ENCODE measurements at regions not wholly inside any gene's neighbourhood (a gene's known extent, or its start where the extent isn't known, plus 50 kb on each side); places are given as distances from the start of the nearest gene placed in this dataset.

DNA sequence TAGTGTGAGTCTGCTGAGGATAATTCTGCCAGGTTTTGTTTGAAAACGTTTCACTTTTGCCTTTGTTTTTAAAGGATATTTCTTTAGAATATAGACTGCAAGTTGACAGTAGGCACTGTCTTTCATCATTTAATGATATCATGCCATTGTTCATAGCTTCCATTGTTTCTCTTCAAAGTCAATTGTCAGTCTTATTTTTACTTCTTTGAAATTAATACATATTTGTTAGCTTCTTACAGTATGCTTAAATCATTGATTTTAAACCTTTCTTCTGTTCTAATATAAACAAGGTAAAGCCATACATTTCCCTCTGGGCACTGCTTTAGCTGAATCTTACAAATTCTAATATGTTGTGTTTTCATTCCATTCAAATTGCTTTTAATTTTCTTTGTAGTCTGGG lies 62.3 kb upstream of the PARVA start:
- Histone ChIP-seq H2AK5ac (ENCODE audit: insufficient read length, low read length) (no peak overlapping the region), H3T11ph (ENCODE audit: low read length) (no peak overlapping the region), H3K14ac (ENCODE audit: insufficient read depth, low read length) (no peak overlapping the region), H3K18ac (ENCODE audit: insufficient read length, low read depth, low read length) (no peak overlapping the region), H3K23ac (ENCODE audit: insufficient read length, low read depth, low read length) (no peak overlapping the region), H3K27me3 (ENCODE audit: insufficient read depth, low read length) (0 out of 2 replicates have a peak, but pooled peaks cover 2% of the 10 kb centered on the region), H4K91ac (ENCODE audit: insufficient read length, low read depth, low read length) (no peak overlapping the region), H3K56ac (ENCODE audit: insufficient read length, low read depth, low read length) (no peak overlapping the region), H3K23me2 (ENCODE audit: insufficient read length, low read depth, low read length, poor library complexity, severe bottlenecking) (no peaks in the 10 kb centered on the region), H4K5ac (ENCODE audit: insufficient read length, low read depth, low read length) (no peak overlapping the region), H2BK20ac (ENCODE audit: low read depth, low read length, poor library complexity, severe bottlenecking) (no peak overlapping the region), H2BK5ac (ENCODE audit: insufficient read length, low read length) (no peak overlapping the region), H2AFZ (ENCODE audit: low read length) (no peak overlapping the region), H2BK120ac (ENCODE audit: low read depth, low read length, poor library complexity, severe bottlenecking) (no peak overlapping the region), H4K20me1 (ENCODE audit: control insufficient read depth, insufficient read depth, insufficient read length) (no peaks in the 10 kb centered on the region), H3K79me2 (ENCODE audit: insufficient read depth, low read length) (no peaks in the 10 kb centered on the region), H2BK12ac (ENCODE audit: insufficient read length, low read depth, low read length) (no peak overlapping the region), H2BK15ac (ENCODE audit: low read depth, low read length) (no peak overlapping the region), H3K9ac (ENCODE audit: extremely low read depth, insufficient read length, low read length) (no peak overlapping the region), H3K4me1 (ENCODE audit: insufficient read depth, low read length) (peaks cover 5% of the 10 kb centered on the region; the same call in 1 of the 2 replicates), H3K4me2 (ENCODE audit: insufficient read depth, insufficient read length, low read length) (no peak overlapping the region), H3K9me3 (ENCODE audit: control insufficient read depth, low read depth, low read length) (no peaks in the 10 kb centered on the region), H3K27ac (ENCODE audit: insufficient read length, low read depth, low read length) (no peak overlapping the region), H4K8ac (replicated peaks; ENCODE audit: insufficient read length, low read depth, low read length) (no peak overlapping the region), H3K79me1 (ENCODE audit: insufficient read depth, low read depth, low read length, poor library complexity, severe bottlenecking) (no peaks in the 10 kb centered on the region), H3K4ac (ENCODE audit: low read depth, low read length) (no peak overlapping the region)
- TF ChIP-seq, protein P1, sequence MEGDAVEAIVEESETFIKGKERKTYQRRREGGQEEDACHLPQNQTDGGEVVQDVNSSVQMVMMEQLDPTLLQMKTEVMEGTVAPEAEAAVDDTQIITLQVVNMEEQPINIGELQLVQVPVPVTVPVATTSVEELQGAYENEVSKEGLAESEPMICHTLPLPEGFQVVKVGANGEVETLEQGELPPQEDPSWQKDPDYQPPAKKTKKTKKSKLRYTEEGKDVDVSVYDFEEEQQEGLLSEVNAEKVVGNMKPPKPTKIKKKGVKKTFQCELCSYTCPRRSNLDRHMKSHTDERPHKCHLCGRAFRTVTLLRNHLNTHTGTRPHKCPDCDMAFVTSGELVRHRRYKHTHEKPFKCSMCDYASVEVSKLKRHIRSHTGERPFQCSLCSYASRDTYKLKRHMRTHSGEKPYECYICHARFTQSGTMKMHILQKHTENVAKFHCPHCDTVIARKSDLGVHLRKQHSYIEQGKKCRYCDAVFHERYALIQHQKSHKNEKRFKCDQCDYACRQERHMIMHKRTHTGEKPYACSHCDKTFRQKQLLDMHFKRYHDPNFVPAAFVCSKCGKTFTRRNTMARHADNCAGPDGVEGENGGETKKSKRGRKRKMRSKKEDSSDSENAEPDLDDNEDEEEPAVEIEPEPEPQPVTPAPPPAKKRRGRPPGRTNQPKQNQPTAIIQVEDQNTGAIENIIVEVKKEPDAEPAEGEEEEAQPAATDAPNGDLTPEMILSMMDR (conservative IDR thresholded peaks at IDR 0.05): no peak
- Mint-ChIP-seq H3K27ac (no peak overlapping the region), H3K9me3 (peaks cover 25% of the 10 kb centered on the region in 2 experiments), H3K27me3 (ENCODE audit: low read depth) (no peaks in the 10 kb centered on the region), H3K36me3 (ENCODE audit: insufficient read depth in 1 of 3, low read depth in 3 of 3) (peaks cover 0 to 20% (median 10%) of the 10 kb centered on the region in 3 experiments; a peak in 6 of 7 replicates), H3K4me3 (no peak overlapping the region), H3K4me1 (peaks cover 21 to 22% of the 10 kb centered on the region in 2 experiments)
- DNase-seq: no peak
- no CpG with 5 or more reads among the region's 1 CpG for WGBS (ENCODE audit: extremely low coverage, insufficient read length, low lambda C conversion rate)
